GM23338 (cell line): ENCODE measurements at regions not wholly inside any gene's neighbourhood (a gene's known extent, or its start where the extent isn't known, plus 50 kb on each side); places are given as distances from the start of the nearest gene placed in this dataset.

Experiments
- ATAC-seq: fragments of 200-7000 bp; cut with Tn5 transposase; 3 replicates; pipeline ENCODE4 v1.9.1; 2020
- DNase-seq: peaks from one replicate; pipeline ENCODE4 v3.0.0-alpha.2; 2015; ENCODE audit warnings: low spot score
- H2AFZ ChIP-seq: fragments of 200-600 bp; sonication (generic); 2 replicates; pipeline ENCODE4 v1.8.0; 2016; ENCODE audit warnings: antibody characterized with exemption, mild to moderate bottlenecking, moderate library complexity
- H3F3A ChIP-seq: fragments of 200-600 bp; sonication (generic); replicated peaks from 2 replicates; pipeline ENCODE4 v1.8.0; 2017; ENCODE audit warnings: antibody characterized with exemption, mixed run types, low read depth
- H3K27ac ChIP-seq: fragments of 200-600 bp; sonication (generic); 2 replicates; pipeline ENCODE4 v1.6.1; 2016; ENCODE audit warnings: low read depth
- H3K27me3 ChIP-seq: fragments of 200-600 bp; sonication (generic); 2 replicates; pipeline ENCODE4 v1.8.0; 2016; ENCODE audit warnings: mild to moderate bottlenecking, mixed run types, moderate library complexity; ENCODE audit not compliant: insufficient read depth
- H3K36me3 ChIP-seq: fragments of 200-600 bp; sonication (generic); 2 replicates; pipeline ENCODE4 v1.8.0; 2016; ENCODE audit warnings: mild to moderate bottlenecking; ENCODE audit not compliant: insufficient read depth
- H3K4me1 ChIP-seq: fragments of 200-600 bp; sonication (generic); 2 replicates; pipeline ENCODE4 v1.8.0; 2016; ENCODE audit warnings: mild to moderate bottlenecking, moderate library complexity; ENCODE audit not compliant: insufficient read depth
- H3K4me2 ChIP-seq: fragments of 200-600 bp; sonication (generic); 2 replicates; pipeline ENCODE4 v1.7.1; 2017; ENCODE audit warnings: mixed run types
- H3K4me3 ChIP-seq: fragments of 200-600 bp; sonication (generic); 2 replicates; pipeline ENCODE4 v1.6.1; 2016; ENCODE audit warnings: mixed run types
- H3K79me2 ChIP-seq: fragments of 200-600 bp; sonication (generic); replicated peaks from 2 replicates; pipeline ENCODE4 v1.8.0; 2017; ENCODE audit warnings: mild to moderate bottlenecking; ENCODE audit not compliant: insufficient read depth
- H3K9me2 ChIP-seq: fragments of 200-600 bp; sonication (generic); 2 replicates; pipeline ENCODE4 v1.8.0; 2017; ENCODE audit not compliant: insufficient read depth
- H4K20me1 ChIP-seq: fragments of 200-600 bp; sonication (generic); replicated peaks from 2 replicates; pipeline ENCODE4 v1.8.0; 2017; ENCODE audit warnings: mild to moderate bottlenecking; ENCODE audit not compliant: insufficient read depth
- H3K27ac Mint-ChIP-seq: 2 replicates; pipeline ENCODE4 v1.8.0; 2020; ENCODE audit warnings: inconsistent platforms, mild to moderate bottlenecking, moderate library complexity, mixed read lengths
- H3K27me3 Mint-ChIP-seq: 3 replicates; pipeline ENCODE4 v1.8.0; 2022; ENCODE audit warnings: low read depth, mild to moderate bottlenecking, moderate library complexity, mixed read lengths, inconsistent platforms; ENCODE audit not compliant: insufficient read depth, poor library complexity
- H3K36me3 Mint-ChIP-seq: 3 replicates; pipeline ENCODE4 v1.8.0; 2021; ENCODE audit warnings: low read depth, mild to moderate bottlenecking, inconsistent platforms, moderate library complexity, mixed read lengths
- H3K4me1 Mint-ChIP-seq: 3 replicates; pipeline ENCODE4 v1.8.0; 2020; ENCODE audit warnings: mild to moderate bottlenecking, inconsistent platforms, mixed read lengths
- H3K4me3 Mint-ChIP-seq: 3 replicates; pipeline ENCODE4 v1.8.0; 2021; ENCODE audit warnings: moderate library complexity, mild to moderate bottlenecking, inconsistent platforms, mixed read lengths
- H3K9me3 Mint-ChIP-seq: 3 replicates; pipeline ENCODE4 v1.8.0; 2020; ENCODE audit warnings: moderate library complexity, mild to moderate bottlenecking, inconsistent platforms, mixed read lengths
- CREB1 ChIP-seq: fragments of 250-450 bp; sonication (Bioruptor Pico); IDR thresholded peaks from 2 replicates; pipeline ENCODE4 v1.5.0; 2020; ENCODE audit warnings: low read depth, mild to moderate bottlenecking, moderate library complexity
- CTCF ChIP-seq, 2 experiments: fragments of 200-600 bp in 1 of 2; sonication (generic) in 1 of 2; conservative IDR thresholded peaks; 2 replicates each; pipeline versions ENCODE4 v1.5.1 to v1.6.1; 2016 to 2017; ENCODE audit warnings: antibody characterized with exemption in 2 of 2, low read depth in 2 of 2, mild to moderate bottlenecking in 2 of 2, moderate library complexity in 1 of 2
- EZH2 ChIP-seq: fragments of 200-600 bp; sonication (generic); IDR thresholded peaks from one replicate; pipeline ENCODE4 v1.8.0; 2017; ENCODE audit warnings: antibody characterized with exemption, mild to moderate bottlenecking, low read depth; ENCODE audit not compliant: unreplicated experiment
- EZH2phosphoT487 ChIP-seq: fragments of 200-600 bp; sonication (generic); IDR thresholded peaks from one replicate; pipeline ENCODE4 v1.8.1; 2018; ENCODE audit warnings: antibody characterized with exemption; ENCODE audit not compliant: unreplicated experiment
- POLR2AphosphoS5 ChIP-seq: IDR thresholded peaks from 2 replicates; pipeline ENCODE4 v1.6.1; 2016; ENCODE audit warnings: antibody characterized with exemption, low read depth
- REST ChIP-seq: IDR thresholded peaks from one replicate; pipeline ENCODE4 v1.6.1; 2018; ENCODE audit warnings: antibody characterized with exemption; ENCODE audit not compliant: unreplicated experiment
- STAT1 ChIP-seq: IDR thresholded peaks from one replicate; pipeline ENCODE4 v1.6.1; 2016; ENCODE audit warnings: antibody characterized with exemption; ENCODE audit not compliant: unreplicated experiment
- ZNF114 ChIP-seq: fragments of 250-450 bp; sonication (Bioruptor Pico); IDR thresholded peaks from 2 replicates; pipeline ENCODE4 v1.5.0; 2020; ENCODE audit warnings: mild to moderate bottlenecking, moderate library complexity
- ZNF331 ChIP-seq: fragments of 250-450 bp; sonication (Bioruptor Pico); IDR thresholded peaks from 2 replicates; pipeline ENCODE4 v1.5.0; 2020; ENCODE audit warnings: low read depth, mild to moderate bottlenecking, moderate library complexity
- TF ChIP-seq, protein P1 (sequence below): IDR thresholded peaks from 2 replicates; pipeline ENCODE4 v1.6.1; 2016; ENCODE audit warnings: antibody characterized with exemption

GRCh38 chr2:35281702-35282101 lies 1073.9 kb upstream of the CRIM1 start (continued):
- no peak for TF ChIP-seq ZNF331
- no peak for TF ChIP-seq CTCF (conservative IDR thresholded peaks at IDR 0.05; ENCODE audit: low read depth in 2 of 2)

DNA sequence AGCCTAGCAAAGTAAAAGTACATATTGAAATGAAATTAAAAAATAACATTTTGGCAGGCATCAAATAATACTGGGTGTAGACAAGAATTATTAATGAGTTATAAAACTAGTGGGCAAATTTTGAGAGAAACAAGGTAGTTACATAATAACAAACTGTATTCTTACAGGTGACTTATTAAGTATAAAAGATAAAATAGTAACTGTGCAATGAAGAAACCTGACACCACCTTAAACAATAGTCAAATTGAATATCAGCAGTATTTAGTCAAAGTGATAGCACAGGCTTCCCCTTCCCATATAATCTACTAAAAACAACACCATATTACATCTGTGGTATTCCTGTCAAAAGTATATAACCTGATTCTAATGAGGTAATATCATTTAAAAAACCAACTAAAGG lies 1099.8 kb upstream of the CRIM1 start:
- H3K4me1 Mint-ChIP-seq, result no peaks in the 10 kb centered on the region
- Histone ChIP-seq H3K4me1 (no peaks in the 10 kb centered on the region), H3K4me2 (no peak overlapping the region), H4K20me1 (no peaks in the 10 kb centered on the region), H3F3A (no peaks in the 10 kb centered on the region), H3K79me2 (no peaks in the 10 kb centered on the region), H3K27me3 (no peaks in the 10 kb centered on the region), H3K4me3 (no peak overlapping the region), H3K27ac (no peak overlapping the region), H2AFZ (no peak overlapping the region), H3K36me3 (no peaks in the 10 kb centered on the region), H3K9me2 (no peaks in the 10 kb centered on the region)
- ATAC-seq, result no peak
- H3K4me3 Mint-ChIP-seq, result no peak overlapping the region
- H3K36me3 Mint-ChIP-seq, result no peaks in the 10 kb centered on the region
- H3K27ac Mint-ChIP-seq, result no peak overlapping the region
- no peaks in the 10 kb centered on the region for H3K9me3 Mint-ChIP-seq
- TF ChIP-seq POLR2AphosphoS5, result no peak
- TF ChIP-seq EZH2phosphoT487, result no peak
- TF ChIP-seq REST, result no peak
- no peak for TF ChIP-seq EZH2
- no peak for TF ChIP-seq CTCF (conservative IDR thresholded peaks at IDR 0.05; ENCODE audit: low read depth in 2 of 2)
- TF ChIP-seq ZNF331, result no peak
- no peak for TF ChIP-seq STAT1
- no peak for TF ChIP-seq CREB1 (CRISPR knock-in tag)
- TF ChIP-seq ZNF114 (CRISPR knock-in tag), result no peak
- TF ChIP-seq, protein P1, sequence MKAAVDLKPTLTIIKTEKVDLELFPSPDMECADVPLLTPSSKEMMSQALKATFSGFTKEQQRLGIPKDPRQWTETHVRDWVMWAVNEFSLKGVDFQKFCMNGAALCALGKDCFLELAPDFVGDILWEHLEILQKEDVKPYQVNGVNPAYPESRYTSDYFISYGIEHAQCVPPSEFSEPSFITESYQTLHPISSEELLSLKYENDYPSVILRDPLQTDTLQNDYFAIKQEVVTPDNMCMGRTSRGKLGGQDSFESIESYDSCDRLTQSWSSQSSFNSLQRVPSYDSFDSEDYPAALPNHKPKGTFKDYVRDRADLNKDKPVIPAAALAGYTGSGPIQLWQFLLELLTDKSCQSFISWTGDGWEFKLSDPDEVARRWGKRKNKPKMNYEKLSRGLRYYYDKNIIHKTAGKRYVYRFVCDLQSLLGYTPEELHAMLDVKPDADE, result no peak
- H3K27me3 Mint-ChIP-seq, result no peaks in the 10 kb centered on the region
- DNase-seq, result no peak
